Muscle layer of colon (tissue), 2 donors: ENCODE measurements at regions not wholly inside any gene's neighbourhood (a gene's known extent, or its start where the extent isn't known, plus 50 kb on each side); places are given as distances from the start of the nearest gene placed in this dataset.
"Not testable (repeated sequence)": the region's sequence is repeated elsewhere in the genome, so short reads cannot be mapped to it uniquely, and the experiment has no call there.

Experiments
- H3K27ac ChIP-seq: one replicate; pipeline ENCODE4 v1.7.0; 2013; ENCODE audit warnings: low read depth, mild to moderate bottlenecking, low read length, moderate library complexity
- H3K27me3 ChIP-seq, 2 donors: one replicate each; pipeline ENCODE4 v1.7.0; 2013; ENCODE audit warnings: low read length in 2 of 2, mild to moderate bottlenecking in 2 of 2; ENCODE audit not compliant: insufficient read depth in 2 of 2, control insufficient read depth in 1 of 2
- H3K36me3 ChIP-seq: one replicate; pipeline ENCODE4 v1.7.0; 2013; ENCODE audit warnings: mild to moderate bottlenecking, low read length; ENCODE audit not compliant: insufficient read depth
- H3K4me1 ChIP-seq: one replicate; pipeline ENCODE4 v1.7.0; 2013; ENCODE audit warnings: mild to moderate bottlenecking, low read length; ENCODE audit not compliant: insufficient read depth
- H3K4me3 ChIP-seq, 2 donors: one replicate each; pipeline ENCODE4 v1.7.0; 2013; ENCODE audit warnings: low read length in 2 of 2, low read depth in 1 of 2, mild to moderate bottlenecking in 1 of 2, moderate library complexity in 1 of 2
- H3K9ac ChIP-seq: one replicate; pipeline ENCODE4 v1.7.0; 2013; ENCODE audit warnings: low read length
- H3K9me3 ChIP-seq: one replicate; pipeline ENCODE4 v1.7.0; 2013; ENCODE audit warnings: mild to moderate bottlenecking, low read length
- donor health status: abdominal sarcoma.
- donor health status: Adenocarcinoma of cecum.

GRCh38 chr6:169087443-169088041 lies 166.1 kb downstream of the THBS2 start:
- Histone ChIP-seq H3K36me3 (no peaks in the 10 kb centered on the region), H3K9ac (no peak overlapping the region), H3K9me3 (no peaks in the 10 kb centered on the region), H3K27me3 (no peaks in the 10 kb centered on the region), H3K4me3 (no peak overlapping the region), H3K4me1 (peaks cover 21% of the 10 kb centered on the region), H3K27ac (peak overlapping the region; percentile 56)

GRCh38 chr6:169086616-169087015 lies 167.0 kb downstream of the THBS2 start:
- not testable (repeated sequence) for H3K27ac ChIP-seq, H3K27me3 ChIP-seq, H3K4me3 ChIP-seq, H3K9ac ChIP-seq, H3K36me3 ChIP-seq, H3K9me3 ChIP-seq
- H3K4me1 ChIP-seq, result peaks cover 15% of the 10 kb centered on the region

GRCh38 chr6:169086020-169086419 lies 167.6 kb downstream of the THBS2 start:
- H3K27ac ChIP-seq, result no peak overlapping the region
- H3K27me3 ChIP-seq, result no peaks in the 10 kb centered on the region
- H3K9ac ChIP-seq, result no peak overlapping the region
- H3K9me3 ChIP-seq, result no peaks in the 10 kb centered on the region
- no peak overlapping the region for H3K4me3 ChIP-seq
- no peaks in the 10 kb centered on the region for H3K36me3 ChIP-seq
- peaks cover 15% of the 10 kb centered on the region for H3K4me1 ChIP-seq

- no peak overlapping the region for H3K9ac ChIP-seq
- H3K36me3 ChIP-seq, result no peaks in the 10 kb centered on the region
- H3K9me3 ChIP-seq, result no peaks in the 10 kb centered on the region
- no peaks in the 10 kb centered on the region for H3K27me3 ChIP-seq
- H3K4me3 ChIP-seq, result no peak overlapping the region
- peaks cover 15% of the 10 kb centered on the region for H3K4me1 ChIP-seq
- no peak overlapping the region for H3K27ac ChIP-seq
Measured at GRCh38 chr6:169085466-169085865, 168.2 kb downstream of the THBS2 start.

GRCh38 chr6:169084557-169084956 lies 169.1 kb downstream of the THBS2 start:
- not testable (repeated sequence) for H3K36me3 ChIP-seq, H3K9ac ChIP-seq, H3K27me3 ChIP-seq, H3K27ac ChIP-seq, H3K4me3 ChIP-seq, H3K9me3 ChIP-seq
- H3K4me1 ChIP-seq, result peaks cover 15% of the 10 kb centered on the region

GRCh38 chr6:169084067-169084466 lies 169.6 kb downstream of the THBS2 start:
- H3K27ac ChIP-seq, result no peak overlapping the region
- H3K4me1 ChIP-seq, result peaks cover 15% of the 10 kb centered on the region
- no peak overlapping the region for H3K4me3 ChIP-seq
- H3K9me3 ChIP-seq, result no peaks in the 10 kb centered on the region
- no peaks in the 10 kb centered on the region for H3K27me3 ChIP-seq
- H3K36me3 ChIP-seq, result no peaks in the 10 kb centered on the region
- H3K9ac ChIP-seq, result no peak overlapping the region

GRCh38 chr6:169083508-169083874 lies 170.2 kb downstream of the THBS2 start:
- Histone ChIP-seq H3K4me1 (peaks cover 12% of the 10 kb centered on the region), H3K9me3 (no peaks in the 10 kb centered on the region), H3K27me3 (no peaks in the 10 kb centered on the region), H3K27ac (no peak overlapping the region), H3K4me3 (no peak overlapping the region), H3K9ac (no peak overlapping the region), H3K36me3 (no peaks in the 10 kb centered on the region)

- H3K36me3 ChIP-seq, result no peaks in the 10 kb centered on the region
- H3K27me3 ChIP-seq, result no peaks in the 10 kb centered on the region
- H3K4me3 ChIP-seq, result no peak overlapping the region
- no peak overlapping the region for H3K9ac ChIP-seq
- peaks cover 7% of the 10 kb centered on the region for H3K4me1 ChIP-seq
- no peak overlapping the region for H3K27ac ChIP-seq
- no peaks in the 10 kb centered on the region for H3K9me3 ChIP-seq
Measured at GRCh38 chr6:169082817-169083507, 170.7 kb downstream of the THBS2 start.

GRCh38 chr6:169082093-169082492 lies 171.6 kb downstream of the THBS2 start:
- H3K9me3 ChIP-seq, result no peaks in the 10 kb centered on the region
- no peaks in the 10 kb centered on the region for H3K27me3 ChIP-seq
- no peak overlapping the region for H3K27ac ChIP-seq
- H3K36me3 ChIP-seq, result no peaks in the 10 kb centered on the region
- no peak overlapping the region for H3K9ac ChIP-seq
- no peak overlapping the region for H3K4me3 ChIP-seq
- no peaks in the 10 kb centered on the region for H3K4me1 ChIP-seq

- Histone ChIP-seq H3K27ac (no peak overlapping the region), H3K9ac (no peak overlapping the region), H3K4me3 (no peak overlapping the region), H3K9me3 (no peaks in the 10 kb centered on the region), H3K4me1 (peaks cover 4% of the 10 kb centered on the region), H3K27me3 (no peaks in the 10 kb centered on the region), H3K36me3 (no peaks in the 10 kb centered on the region)
Measured at GRCh38 chr6:169081248-169081647, 172.4 kb downstream of the THBS2 start.

- H3K4me3 ChIP-seq, result no peak overlapping the region
Measured at GRCh38 chr6:169079650-169080049, 174.0 kb downstream of the THBS2 start.

More at GRCh38 chr6:169079650-169080049, 174.0 kb downstream of the THBS2 start:
- Histone ChIP-seq H3K9me3 (no peaks in the 10 kb centered on the region), H3K27ac (no peak overlapping the region), H3K36me3 (no peaks in the 10 kb centered on the region), H3K4me1 (peaks cover 19% of the 10 kb centered on the region), H3K27me3 (no peaks in the 10 kb centered on the region), H3K9ac (no peak overlapping the region)
